ENCODE measurements at regions not wholly inside any gene's neighbourhood (a gene's known extent, or its start where the extent isn't known, plus 50 kb on each side); places are given as distances from the start of the nearest gene placed in this dataset.

DNA sequence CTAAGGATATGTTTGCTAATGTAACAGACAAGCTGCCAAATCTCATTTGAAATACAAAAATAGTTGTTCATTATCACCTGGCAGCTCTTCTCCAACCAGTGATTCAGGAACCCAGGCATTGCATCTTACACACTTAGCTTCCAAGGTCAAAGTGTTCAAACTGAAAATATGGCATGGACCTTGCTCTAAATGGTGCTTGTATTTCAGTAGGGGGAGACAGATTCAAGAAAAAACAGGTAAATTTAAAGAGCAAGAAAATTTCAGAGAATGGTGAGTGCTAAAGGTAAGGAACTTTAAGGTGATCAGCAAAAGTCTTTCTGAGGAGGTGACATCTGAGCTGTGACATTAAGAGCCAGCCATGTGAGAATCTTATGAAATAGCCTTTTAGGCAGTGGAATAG, 82.8 kb upstream of the E2F8 start:
- TF ChIP-seq, protein P1, sequence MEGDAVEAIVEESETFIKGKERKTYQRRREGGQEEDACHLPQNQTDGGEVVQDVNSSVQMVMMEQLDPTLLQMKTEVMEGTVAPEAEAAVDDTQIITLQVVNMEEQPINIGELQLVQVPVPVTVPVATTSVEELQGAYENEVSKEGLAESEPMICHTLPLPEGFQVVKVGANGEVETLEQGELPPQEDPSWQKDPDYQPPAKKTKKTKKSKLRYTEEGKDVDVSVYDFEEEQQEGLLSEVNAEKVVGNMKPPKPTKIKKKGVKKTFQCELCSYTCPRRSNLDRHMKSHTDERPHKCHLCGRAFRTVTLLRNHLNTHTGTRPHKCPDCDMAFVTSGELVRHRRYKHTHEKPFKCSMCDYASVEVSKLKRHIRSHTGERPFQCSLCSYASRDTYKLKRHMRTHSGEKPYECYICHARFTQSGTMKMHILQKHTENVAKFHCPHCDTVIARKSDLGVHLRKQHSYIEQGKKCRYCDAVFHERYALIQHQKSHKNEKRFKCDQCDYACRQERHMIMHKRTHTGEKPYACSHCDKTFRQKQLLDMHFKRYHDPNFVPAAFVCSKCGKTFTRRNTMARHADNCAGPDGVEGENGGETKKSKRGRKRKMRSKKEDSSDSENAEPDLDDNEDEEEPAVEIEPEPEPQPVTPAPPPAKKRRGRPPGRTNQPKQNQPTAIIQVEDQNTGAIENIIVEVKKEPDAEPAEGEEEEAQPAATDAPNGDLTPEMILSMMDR (IDR thresholded peaks at IDR 0.05), result no peak
- no peak for TF ChIP-seq POLR2A (IDR thresholded peaks at IDR 0.05)
- TF ChIP-seq EP300 (IDR thresholded peaks at IDR 0.05), result no peak
